GM23248 (cell line): ENCODE measurements at regions not wholly inside any gene's neighbourhood (a gene's known extent, or its start where the extent isn't known, plus 50 kb on each side); places are given as distances from the start of the nearest gene placed in this dataset.

Experiments used
- DNase-seq: peaks from one replicate; pipeline ENCODE4 v3.0.0-alpha.2; 2015
- H2AFZ ChIP-seq: fragments of 200-600 bp; sonication (generic); 2 replicates; pipeline ENCODE4 v1.6.1; 2016; ENCODE audit warnings: antibody characterized with exemption
- H3F3A ChIP-seq: fragments of 200-600 bp; sonication (generic); 2 replicates; pipeline ENCODE4 v1.6.1; 2016; ENCODE audit warnings: mild to moderate bottlenecking, antibody characterized with exemption, mixed run types; ENCODE audit not compliant: insufficient read depth
- H3K27ac ChIP-seq: fragments of 200-600 bp; sonication (generic); 2 replicates; pipeline ENCODE4 v1.5.1; 2016; ENCODE audit warnings: mild to moderate bottlenecking
- H3K27me3 ChIP-seq: fragments of 200-600 bp; sonication (generic); replicated peaks from 2 replicates; pipeline ENCODE4 v1.6.1; 2016; ENCODE audit warnings: mild to moderate bottlenecking; ENCODE audit not compliant: insufficient read depth
- H3K36me3 ChIP-seq: fragments of 200-600 bp; sonication (generic); 2 replicates; pipeline ENCODE4 v1.6.1; 2016; ENCODE audit warnings: low read depth, mild to moderate bottlenecking
- H3K4me1 ChIP-seq: fragments of 200-600 bp; sonication (generic); 2 replicates; pipeline ENCODE4 v1.6.1; 2016; ENCODE audit warnings: mild to moderate bottlenecking; ENCODE audit not compliant: insufficient read depth
- H3K4me2 ChIP-seq: fragments of 200-600 bp; sonication (generic); one replicate; pipeline ENCODE4 v1.6.1; 2016; ENCODE audit warnings: mild to moderate bottlenecking; ENCODE audit not compliant: unreplicated experiment
- H3K4me3 ChIP-seq: fragments of 200-600 bp; sonication (generic); 2 replicates; pipeline ENCODE4 v1.5.1; 2016; ENCODE audit warnings: mild to moderate bottlenecking
- H3K79me2 ChIP-seq: fragments of 200-600 bp; sonication (generic); 2 replicates; pipeline ENCODE4 v1.6.1; 2016; ENCODE audit warnings: mild to moderate bottlenecking; ENCODE audit not compliant: insufficient read depth
- H3K9ac ChIP-seq: fragments of 200-600 bp; sonication (generic); 2 replicates; pipeline ENCODE4 v1.6.1; 2016; ENCODE audit warnings: mild to moderate bottlenecking
- H3K9me2 ChIP-seq: fragments of 200-600 bp; sonication (generic); 2 replicates; pipeline ENCODE4 v1.6.1; 2016; ENCODE audit warnings: mixed run types, mild to moderate bottlenecking, moderate library complexity; ENCODE audit not compliant: insufficient read depth
- H3K9me3 ChIP-seq: fragments of 200-600 bp; sonication (generic); one replicate; pipeline ENCODE4 v1.6.1; 2017; ENCODE audit warnings: low read depth
- H4K20me1 ChIP-seq: fragments of 200-600 bp; sonication (generic); 2 replicates; pipeline ENCODE4 v1.6.0; 2016; ENCODE audit not compliant: insufficient read depth
- EZH2 ChIP-seq: fragments of 200-600 bp; sonication (generic); IDR thresholded peaks from 2 replicates; pipeline ENCODE4 v1.6.1; 2018; ENCODE audit warnings: antibody characterized with exemption, mild to moderate bottlenecking; ENCODE audit not compliant: insufficient read depth, poor library complexity, severe bottlenecking
- EZH2phosphoT487 ChIP-seq: fragments of 200-600 bp; sonication (generic); IDR thresholded peaks from 2 replicates; pipeline ENCODE4 v1.6.1; 2018; ENCODE audit warnings: antibody characterized with exemption, moderate library complexity, mild to moderate bottlenecking, low read depth; ENCODE audit not compliant: insufficient read depth
- WGBS, 2 experiments: methylation state at CpG; one replicate each; pipeline ENCODE4 v1.1.6; 2015 to 2017; ENCODE audit warnings: low lambda C conversion rate in 2 of 2, low coverage in 1 of 2; ENCODE audit errors: missing lambda C conversion rate in 2 of 2; 5-methylcytosine and 5-hydroxymethylcytosine counted together
- in situ Hi-C: fragments of 300-500 bp; cut with MboI; formaldehyde crosslinking; loops from 2 replicates; pipeline ENCODE4 v1.15.0; 2020

DNA sequence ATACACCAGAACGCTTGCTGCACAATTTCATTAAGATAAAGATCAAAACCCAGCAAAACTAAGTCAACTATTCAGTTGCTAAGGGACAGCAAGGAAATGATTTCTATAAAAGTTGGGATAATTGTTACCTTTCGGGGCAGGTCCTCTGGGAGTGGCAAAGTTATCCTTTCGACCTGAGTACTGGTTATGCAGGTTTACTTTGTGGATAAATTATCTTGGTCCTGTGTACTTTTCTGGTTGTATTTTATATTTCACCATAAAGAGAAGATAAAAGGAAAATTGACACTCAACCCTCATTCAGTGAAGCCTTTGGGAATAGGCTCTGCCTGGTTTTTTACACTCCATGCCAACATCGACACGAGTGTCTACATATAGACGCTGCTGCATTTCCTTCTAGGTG lies 146.5 kb downstream of the SYK start:
- TF ChIP-seq EZH2phosphoT487 (no peak), EZH2 (no peak)
- Histone ChIP-seq H2AFZ (no peak overlapping the region), H3K4me3 (no peak overlapping the region), H3F3A (no peaks in the 10 kb centered on the region), H3K4me1 (0 out of 2 replicates have a peak, but pooled peaks cover 8% of the 10 kb centered on the region), H3K9ac (no peak overlapping the region), H3K27me3 (peaks cover 48% of the 10 kb centered on the region), H3K79me2 (no peaks in the 10 kb centered on the region), H3K36me3 (no peaks in the 10 kb centered on the region), H3K9me2 (peaks cover 3% of the 10 kb centered on the region; the same call in 1 of the 2 replicates), H3K4me2 (no peak overlapping the region), H3K27ac (no peak overlapping the region), H3K9me3 (no peaks in the 10 kb centered on the region), H4K20me1 (no peaks in the 10 kb centered on the region)
- 28 to 32% methylated on average over 6 of the region's 6 CpGs for WGBS, 2 experiments
- in situ Hi-C loops = no loop called here
- no peak for DNase-seq

DNA sequence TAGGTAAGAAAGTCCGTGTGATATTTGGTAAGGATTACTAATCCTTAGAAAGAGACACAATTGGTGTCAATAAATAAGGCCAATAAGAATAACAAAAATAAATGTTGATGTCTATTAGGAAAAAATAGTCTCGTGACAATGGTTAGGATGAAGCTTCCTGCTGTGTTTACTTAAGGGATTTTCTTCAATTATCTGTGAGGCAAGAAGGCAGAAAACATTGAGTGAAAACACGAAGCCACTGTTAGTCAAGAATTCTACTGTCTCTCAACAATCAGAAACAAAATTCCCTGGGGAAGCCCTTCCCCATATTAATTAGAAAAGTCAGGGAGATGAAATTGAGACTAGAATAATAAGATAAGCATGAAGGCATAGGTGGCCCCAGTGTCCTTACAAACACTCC lies 149.0 kb downstream of the SYK start:
- no peaks in the 10 kb centered on the region for H3K9me2 ChIP-seq
- no peak overlapping the region for H3K4me2 ChIP-seq
- 33 to 36% methylated on average over 3 of the region's 3 CpGs for WGBS, 2 experiments
- no peak overlapping the region for H3K4me3 ChIP-seq
- peaks cover 43% of the 10 kb centered on the region for H3K27me3 ChIP-seq
- no peaks in the 10 kb centered on the region for H3K36me3 ChIP-seq
- no peak overlapping the region for H3K9ac ChIP-seq
- H3K79me2 ChIP-seq = no peaks in the 10 kb centered on the region
- H2AFZ ChIP-seq = no peak overlapping the region
- in situ Hi-C loops = no loop called here
- H3K27ac ChIP-seq = no peak overlapping the region
- no peak for DNase-seq
- no peaks in the 10 kb centered on the region for H3K4me1 ChIP-seq
- no peaks in the 10 kb centered on the region for H4K20me1 ChIP-seq
- TF ChIP-seq EZH2 (no peak), EZH2phosphoT487 (no peak)
- H3K9me3 ChIP-seq = no peaks in the 10 kb centered on the region
- H3F3A ChIP-seq = no peaks in the 10 kb centered on the region

DNA sequence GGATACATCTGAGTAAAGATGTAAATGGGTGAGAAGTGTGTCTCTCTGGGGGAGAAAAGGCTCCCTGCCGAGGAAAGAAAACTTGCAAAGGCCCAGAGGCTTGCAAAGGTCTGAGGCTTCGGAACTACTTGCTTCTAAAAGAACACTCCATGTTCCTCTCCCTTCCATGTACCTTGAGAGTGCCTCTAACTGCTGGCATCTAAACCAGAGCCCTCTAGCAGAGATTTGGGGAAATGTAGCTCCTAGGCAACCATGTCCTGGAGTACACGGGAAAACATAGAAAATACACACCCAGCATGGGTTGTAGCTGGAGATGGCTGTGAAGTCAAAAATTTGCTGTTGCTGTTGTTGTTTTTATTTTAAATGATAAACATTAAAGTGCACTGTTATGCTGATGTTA lies 151.6 kb downstream of the SYK start:
- Histone ChIP-seq H3K9me3 (no peaks in the 10 kb centered on the region), H3K4me2 (no peak overlapping the region), H3K36me3 (no peaks in the 10 kb centered on the region), H3K27me3 (peaks cover 18% of the 10 kb centered on the region), H2AFZ (no peak overlapping the region), H4K20me1 (no peaks in the 10 kb centered on the region), H3K4me3 (no peak overlapping the region), H3K79me2 (no peaks in the 10 kb centered on the region), H3K9me2 (no peaks in the 10 kb centered on the region), H3K4me1 (peaks cover 9% of the 10 kb centered on the region; the same call in 1 of the 2 replicates), H3F3A (peaks cover 6% of the 10 kb centered on the region; the same call in 1 of the 2 replicates), H3K27ac (no peak overlapping the region), H3K9ac (no peak overlapping the region)
- in situ Hi-C loops = no loop called here
- DNase-seq = no peak
- 53 to 55% methylated on average over 3 of the region's 3 CpGs for WGBS, 2 experiments
- TF ChIP-seq EZH2phosphoT487 (no peak), EZH2 (no peak)

DNA sequence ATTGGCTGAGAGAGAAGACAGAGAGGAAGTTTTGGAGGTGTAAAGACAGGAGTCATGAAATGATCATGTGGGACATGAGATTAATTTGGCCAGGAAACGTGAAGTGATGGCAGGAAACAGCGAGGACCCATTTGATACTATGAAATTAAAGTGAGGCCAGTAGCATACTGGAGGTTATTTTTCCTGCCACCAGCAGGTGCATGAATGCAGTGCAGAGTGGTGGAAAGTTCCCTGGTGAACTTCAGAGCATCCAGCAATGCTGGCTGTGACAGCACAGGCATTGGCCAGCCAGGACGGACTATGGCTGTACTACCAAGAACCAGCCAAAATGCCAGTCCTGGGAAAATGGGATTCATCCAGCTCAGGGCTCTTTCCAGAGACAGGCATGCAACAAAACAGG lies 152.2 kb downstream of the SYK start:
- H3K9me2 ChIP-seq = no peaks in the 10 kb centered on the region
- H4K20me1 ChIP-seq = no peaks in the 10 kb centered on the region
- H3K4me3 ChIP-seq = no peak overlapping the region
- peaks cover 13% of the 10 kb centered on the region for H3K27me3 ChIP-seq
- DNase-seq = no peak
- H3K9ac ChIP-seq = no peak overlapping the region
- H3F3A ChIP-seq = peaks cover 6% of the 10 kb centered on the region; the same call in 1 of the 2 replicates
- no peaks in the 10 kb centered on the region for H3K9me3 ChIP-seq
- in situ Hi-C loops = no loop called here
- H3K4me1 ChIP-seq = peaks cover 9% of the 10 kb centered on the region; the same call in 1 of the 2 replicates
- H3K79me2 ChIP-seq = no peaks in the 10 kb centered on the region
- H3K27ac ChIP-seq = no peak overlapping the region
- no peaks in the 10 kb centered on the region for H3K36me3 ChIP-seq
- no peak overlapping the region for H2AFZ ChIP-seq
- 60 to 61% methylated on average over 3 of the region's 3 CpGs for WGBS, 2 experiments
- no peak overlapping the region for H3K4me2 ChIP-seq
- TF ChIP-seq EZH2 (no peak), EZH2phosphoT487 (no peak)
